Panc1 (cell line): ENCODE measurements at regions not wholly inside any gene's neighbourhood (a gene's known extent, or its start where the extent isn't known, plus 50 kb on each side); places are given as distances from the start of the nearest gene placed in this dataset.

Source experiments
- ATAC-seq: fragments of 200-7000 bp; cut with Tn5 transposase; 2 replicates; pipeline ENCODE4 v1.9.1; 2020; ENCODE audit warnings: mild to moderate bottlenecking, moderate library complexity
- BruUV-seq: library from RNA; stranded (reverse); fragments of 400-500 nt; replicated peaks from 2 replicates; lab custom pipeline; 2021; lab: Mats Ljungman, UMichigan
- CTCF ChIA-PET: fragments of 300-600 bp; sonication (Branson Sonifier 250); formaldehyde crosslinking; loops from one replicate; lab custom pipeline; 2022; ENCODE audit warnings: antibody characterized with exemption; lab: Charles Lee
- POLR2A ChIA-PET: fragments of 300-600 bp; sonication (Branson Sonifier 250); formaldehyde crosslinking; loops from one replicate; lab custom pipeline; 2022; ENCODE audit warnings: antibody characterized with exemption; lab: Charles Lee
- DNase-seq: peaks from one replicate; pipeline ENCODE4 v3.0.0-alpha.2; 2010; ENCODE audit warnings: low read depth, low spot score
- H3K27ac ChIP-seq: 2 replicates; pipeline ENCODE4 v1.5.1; 2011; ENCODE audit warnings: mild to moderate bottlenecking, low read length, inconsistent platforms
- H3K27me3 ChIP-seq: fragments of 200-500 bp; sonication (Bioruptor generic); 2 replicates; pipeline ENCODE4 v1.6.0; 2014; ENCODE audit warnings: low read length, inconsistent platforms; ENCODE audit not compliant: control insufficient read depth, insufficient read depth
- H3K36me3 ChIP-seq: fragments of 200-500 bp; sonication (Bioruptor generic); 2 replicates; pipeline ENCODE4 v1.5.1; 2014; ENCODE audit warnings: inconsistent platforms, mild to moderate bottlenecking, low read length, moderate library complexity; ENCODE audit not compliant: control insufficient read depth, insufficient read depth
- H3K4me1 ChIP-seq: 2 replicates; pipeline ENCODE4 v1.5.1; 2011; ENCODE audit warnings: inconsistent platforms, mild to moderate bottlenecking, low read length, moderate library complexity; ENCODE audit not compliant: control insufficient read depth, insufficient read depth
- H3K4me3 ChIP-seq, 2 experiments: 2 replicates each; pipeline ENCODE4 v1.5.1; 2011 to 2012; ENCODE audit warnings: low read depth in 2 of 2, low read length in 2 of 2, mild to moderate bottlenecking in 2 of 2, inconsistent platforms in 1 of 2, moderate library complexity in 1 of 2
- H3K9me3 ChIP-seq: fragments of 200-500 bp; sonication (Bioruptor generic); 2 replicates; pipeline ENCODE4 v1.5.1; 2014; ENCODE audit warnings: low read depth, mild to moderate bottlenecking, inconsistent platforms, low read length, moderate library complexity; ENCODE audit not compliant: control insufficient read depth, insufficient read depth
- CTCF ChIP-seq: fragments of 450-650 bp; IDR thresholded peaks from 2 replicates; pipeline ENCODE4 v1.5.1; 2017; ENCODE audit warnings: mild to moderate bottlenecking
- POLR2AphosphoS5 ChIP-seq: IDR thresholded peaks from 2 replicates; pipeline ENCODE4 v1.6.1; 2012; ENCODE audit warnings: mild to moderate bottlenecking, low read depth, low read length, moderate library complexity
- REST ChIP-seq, 2 experiments: IDR thresholded peaks; 2 replicates each; pipeline ENCODE4 v1.6.1; 2011 to 2012; ENCODE audit warnings: low read depth in 2 of 2, control low read depth in 1 of 2, low read length in 1 of 2, mild to moderate bottlenecking in 1 of 2, moderate library complexity in 1 of 2; ENCODE audit not compliant: insufficient read depth in 1 of 2
- SIN3A ChIP-seq: IDR thresholded peaks from 2 replicates; pipeline ENCODE4 v1.6.1; 2012; ENCODE audit warnings: low read depth, mild to moderate bottlenecking, low read length, moderate library complexity, borderline replicate concordance; ENCODE audit not compliant: insufficient read depth
- TCF7L2 ChIP-seq: IDR thresholded peaks from 2 replicates; pipeline ENCODE4 v1.6.1; 2011; ENCODE audit warnings: mild to moderate bottlenecking, low read depth, low read length, inconsistent platforms
- in situ Hi-C: cut with HindIII; loops from 2 replicates; pipeline ENCODE4 v1.10.0; 2016; ENCODE audit warnings: low sequenced_read_pairs, low pct_unique_long_range_greater_than_20kb
- intact Hi-C: fragments of 100-400 bp; cut with micrococcal nuclease; formaldehyde crosslinking; loops from one replicate; pipeline ENCODE4 v1.10.0; 2022; ENCODE audit not compliant: unreplicated experiment

- H3K27ac ChIP-seq: no peak overlapping the region
- CTCF ChIA-PET: interaction anchor here (0.6 kb wide), 1 partner anchor 143 kb away, joined by 13 read pairs; no protein-coding TSS in a partner anchor
- no peaks in the 10 kb centered on the region for H3K4me1 ChIP-seq
- ATAC-seq (no peak), DNase-seq (no peak)
- no peaks in the 10 kb centered on the region for H3K9me3 ChIP-seq
- BruUV-seq: no TSS peak
- H3K4me3 ChIP-seq: no peak overlapping the region
- no peaks in the 10 kb centered on the region for H3K36me3 ChIP-seq
- no peaks in the 10 kb centered on the region for H3K27me3 ChIP-seq
- in situ Hi-C loops (no loop called here), intact Hi-C loops (no loop called here)
- POLR2A ChIA-PET: interaction anchor here (0.6 kb wide), 1 partner anchor 143 kb away, joined by 14 read pairs; no protein-coding TSS in a partner anchor
- TF ChIP-seq POLR2AphosphoS5 (no peak), CTCF (no peak), SIN3A (no peak), REST (IDR thresholded peaks at IDR 0.05; ENCODE audit: insufficient read depth in 1 of 2, low read depth in 2 of 2, low read length in 1 of 2) (no peak), TCF7L2 (no peak)
These were observed 303.2 kb upstream of the TLE3 start for GRCh38 chr15:70400766-70401541.

GRCh38 chr15:70399204-70399603, 301.5 kb upstream of the TLE3 start:
- no peak for ATAC-seq
- H3K4me1 ChIP-seq: no peaks in the 10 kb centered on the region
- DNase-seq: no peak
- CTCF ChIA-PET: no interaction called here
- H3K27me3 ChIP-seq: no peaks in the 10 kb centered on the region
- intact Hi-C loops (no loop called here), in situ Hi-C loops (no loop called here)
- H3K9me3 ChIP-seq: no peaks in the 10 kb centered on the region
- TF ChIP-seq CTCF: no peak
- TF ChIP-seq TCF7L2: no peak
- TF ChIP-seq POLR2AphosphoS5: no peak
- no peak for TF ChIP-seq REST (IDR thresholded peaks at IDR 0.05; ENCODE audit: insufficient read depth in 1 of 2, low read depth in 2 of 2, low read length in 1 of 2)
- no peak for TF ChIP-seq SIN3A
- no peaks in the 10 kb centered on the region for H3K36me3 ChIP-seq
- no TSS peak for BruUV-seq
- POLR2A ChIA-PET: no interaction called here
- no peak overlapping the region for H3K27ac ChIP-seq
- H3K4me3 ChIP-seq: no peak overlapping the region
